HK-2 (cell line): ENCODE measurements at regions not wholly inside any gene's neighbourhood (a gene's known extent, or its start where the extent isn't known, plus 50 kb on each side); places are given as distances from the start of the nearest gene placed in this dataset.
"Not testable (repeated sequence)": the region's sequence is repeated elsewhere in the genome, so short reads cannot be mapped to it uniquely, and the experiment has no call there.

ENCODE experiments used
- DNase-seq: peaks from one replicate; pipeline ENCODE4 v3.0.0-alpha.2; 2018; ENCODE audit not compliant: unreplicated experiment

DNA sequence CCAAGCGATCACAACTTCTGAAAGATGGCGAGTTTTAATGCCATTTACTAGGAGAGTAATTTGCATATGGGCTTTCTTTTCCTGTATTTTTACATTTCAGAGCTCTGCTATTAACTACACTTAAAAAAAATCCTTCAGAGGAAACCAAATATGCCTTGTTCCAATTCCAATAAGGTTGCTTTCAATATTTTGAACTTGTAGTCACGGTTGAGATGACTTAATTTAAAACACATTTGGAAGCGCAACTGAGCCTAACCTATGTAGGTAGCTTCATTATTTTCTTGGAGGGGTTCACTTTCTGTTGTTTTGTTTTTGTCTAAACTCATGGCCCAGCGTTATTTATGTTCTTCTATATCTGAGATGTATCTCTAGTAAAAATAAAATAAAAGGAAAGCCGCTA is 93.4 kb downstream of the BLID start:
- DNase-seq: no peak

DNA sequence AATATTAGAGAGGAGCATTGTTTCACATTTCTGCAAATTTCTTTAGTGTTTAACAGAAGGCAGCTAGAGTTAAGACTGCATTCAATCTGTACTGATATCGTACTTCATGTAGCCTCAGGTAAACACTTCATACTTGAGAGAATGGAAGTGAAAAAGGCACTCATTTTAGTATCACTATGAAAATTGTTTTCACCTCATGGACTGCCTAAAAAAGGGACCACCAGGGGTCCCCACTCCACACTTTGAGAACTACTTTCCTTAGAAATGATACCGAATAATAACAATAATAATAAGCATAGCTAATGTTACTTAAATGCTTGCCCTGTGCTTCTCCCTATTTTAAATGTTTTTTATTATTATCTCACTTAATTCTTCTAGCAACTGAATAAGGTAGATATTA is 95.1 kb downstream of the BLID start:
- DNase-seq: no peak

DNA sequence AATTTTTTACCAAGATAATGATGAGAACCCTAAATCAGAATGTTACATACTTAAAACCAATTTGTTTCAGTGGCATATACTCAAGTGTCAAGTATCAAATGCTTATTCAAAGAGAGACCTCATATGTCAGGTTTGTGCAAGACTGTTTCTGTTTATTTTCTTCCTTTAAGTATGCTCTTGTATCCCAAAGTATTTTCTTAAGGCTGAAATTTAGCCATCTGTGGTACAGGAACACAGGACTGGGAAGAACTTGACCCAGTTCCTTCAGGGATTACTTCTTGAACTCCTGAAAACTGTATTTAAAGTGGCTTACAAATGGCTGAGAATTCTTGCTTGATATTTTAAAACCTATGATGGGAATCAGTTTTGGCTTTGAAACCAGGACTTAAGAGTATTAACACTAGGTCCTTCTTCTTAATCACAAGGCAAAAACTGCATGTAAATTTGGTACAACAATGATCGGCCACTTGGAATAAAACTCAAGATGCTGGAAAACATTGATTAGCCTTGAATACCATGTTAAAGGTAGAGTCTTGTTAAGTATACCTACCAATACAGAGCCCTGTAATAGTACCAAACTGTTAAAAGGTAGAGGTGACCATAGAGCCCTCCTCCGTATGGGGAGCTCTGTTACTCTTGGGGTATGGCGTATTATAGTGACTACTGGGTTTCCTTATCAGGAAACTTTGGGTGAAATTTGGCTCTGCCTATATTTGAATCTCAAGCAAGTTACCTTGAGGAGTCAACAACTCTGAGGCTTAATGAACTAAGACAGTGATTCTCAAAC is 95.9 kb downstream of the BLID start:
- DNase-seq: no peak

DNA sequence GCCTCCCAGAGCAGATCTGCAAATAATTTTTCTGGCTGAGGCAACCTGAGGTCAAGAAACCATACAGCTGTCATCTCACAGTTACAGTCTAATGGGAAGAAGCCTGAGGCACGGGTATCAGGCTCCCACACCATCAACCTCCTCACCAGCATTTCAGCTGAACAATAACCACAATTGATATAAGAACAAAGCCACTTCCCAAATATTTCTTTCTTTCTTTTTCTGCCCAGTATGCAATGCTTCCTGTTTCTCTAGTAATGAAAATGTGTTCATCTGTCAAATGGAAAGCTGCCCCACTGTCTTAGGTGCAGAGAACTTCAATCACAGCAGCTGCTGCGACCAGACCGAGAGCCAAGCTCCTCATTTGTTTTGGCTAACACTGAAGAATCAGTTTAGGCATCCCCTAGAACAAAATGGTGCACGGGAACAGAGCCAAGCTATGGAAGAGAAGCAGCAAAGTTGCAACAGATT is 108.4 kb downstream of the BLID start:
- DNase-seq: no peak

DNA sequence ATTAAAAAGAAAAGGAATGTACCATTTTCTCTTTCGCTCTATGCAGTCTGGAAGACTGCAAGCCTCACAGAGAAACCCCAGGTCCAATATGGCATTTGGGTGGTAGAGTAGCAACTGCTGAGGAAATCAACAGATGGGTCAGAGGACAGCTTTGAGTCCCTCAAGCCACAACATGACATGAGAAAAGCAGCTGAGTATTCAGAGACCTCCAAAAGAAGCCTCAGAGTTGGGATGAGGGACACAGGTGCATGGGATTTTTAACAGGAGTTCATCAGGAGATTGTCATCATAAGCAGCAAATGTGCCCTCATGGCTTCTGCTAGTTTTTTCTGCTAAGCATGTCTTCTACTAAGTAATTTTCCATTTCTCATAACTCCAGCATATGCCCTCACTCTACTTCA is 111.6 kb downstream of the BLID start:
- no peak for DNase-seq

DNA sequence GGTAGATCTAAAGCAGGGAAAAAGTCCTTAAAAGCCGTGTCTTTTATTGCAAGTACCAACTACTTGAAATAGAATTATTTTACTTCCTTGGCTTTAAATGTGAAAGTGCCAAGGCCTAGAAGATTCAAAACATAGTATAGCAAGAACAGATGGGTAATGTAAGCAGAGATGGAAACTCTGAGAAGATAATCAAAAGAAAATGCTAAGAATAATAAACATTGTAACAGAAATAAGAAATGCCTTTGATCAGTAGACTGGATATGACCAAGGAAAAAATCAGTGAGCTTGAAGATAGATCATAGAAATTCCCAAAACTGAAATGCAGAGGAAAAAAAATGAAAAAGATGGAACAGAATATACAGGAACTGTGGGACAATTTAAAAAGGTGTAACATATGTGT is 113.1 kb downstream of the BLID start:
- DNase-seq: no peak

DNA sequence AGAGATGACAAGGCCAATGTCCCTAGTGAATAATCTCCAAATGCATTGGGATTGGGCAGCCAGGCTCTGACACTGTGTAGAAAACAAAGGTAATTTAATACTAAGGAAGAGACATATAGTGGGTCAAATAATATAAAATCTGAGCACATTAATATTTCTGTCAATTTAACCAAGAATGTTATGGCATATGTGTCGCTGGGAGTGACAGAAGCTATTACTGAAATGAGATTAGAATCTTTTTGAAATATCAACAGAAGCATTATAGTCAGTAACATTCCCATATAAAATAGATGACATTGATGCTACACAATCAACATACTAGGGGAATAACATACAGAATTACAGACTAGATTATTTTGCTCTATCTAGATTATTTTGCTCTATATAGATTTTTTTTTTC is 114.0 kb downstream of the BLID start:
- DNase-seq: no peak

DNA sequence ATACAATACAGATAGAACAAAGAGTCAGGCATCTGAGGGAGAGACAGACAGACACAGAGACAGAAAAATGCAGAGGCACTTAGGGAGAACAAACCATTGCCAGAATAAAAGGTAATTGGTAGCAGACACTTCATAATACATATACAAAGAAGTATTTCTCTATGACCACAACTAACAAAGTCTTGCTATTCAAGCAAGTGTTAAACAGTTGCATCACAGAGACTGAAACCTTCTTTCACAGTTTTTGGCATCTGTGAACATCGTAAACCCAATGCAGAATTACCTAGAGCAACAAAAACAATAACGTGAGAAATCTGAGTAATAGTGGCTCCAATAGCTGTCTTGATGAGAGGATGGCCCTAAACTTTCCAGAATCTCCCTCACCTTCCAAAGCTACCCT is 116.4 kb downstream of the BLID start:
- no peak for DNase-seq

DNA sequence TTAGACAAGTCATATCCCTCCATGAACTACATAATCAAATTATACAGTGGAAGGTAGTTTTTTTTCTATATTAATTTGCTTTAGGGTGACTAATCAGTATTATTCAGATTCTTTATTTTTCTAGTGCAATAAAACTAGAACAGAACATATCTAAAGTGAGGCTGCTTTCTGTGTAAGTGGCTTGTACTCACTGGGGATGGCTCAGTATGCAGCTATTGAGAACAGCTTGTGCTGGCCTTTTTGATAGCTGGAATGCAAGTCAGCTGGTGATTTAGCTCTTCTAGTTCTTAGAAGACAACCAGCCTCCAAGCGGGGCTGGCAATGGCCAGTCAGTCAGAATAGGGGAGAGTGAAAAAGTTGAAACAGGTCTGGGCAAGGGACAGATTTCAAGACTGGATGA is 119.4 kb downstream of the BLID start:
- DNase-seq: no peak

DNA sequence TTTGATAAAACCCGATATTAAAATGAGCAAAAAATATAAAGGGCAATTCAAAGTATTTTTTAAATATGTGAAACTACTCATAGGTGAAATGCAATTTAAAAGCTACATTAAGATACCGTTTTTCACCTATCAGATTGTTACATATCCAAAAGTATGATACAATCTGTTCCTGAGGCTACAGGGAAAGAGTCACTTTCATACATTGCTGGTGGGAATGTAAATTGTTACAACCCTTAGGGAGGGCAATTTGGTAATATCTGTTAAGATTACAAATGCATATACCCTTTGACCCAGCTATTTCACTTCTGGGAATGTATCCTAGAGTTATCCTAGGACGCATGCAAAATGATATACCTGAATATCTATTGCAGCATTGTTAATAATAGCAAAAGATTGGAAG is 132.1 kb downstream of the BLID start:
- DNase-seq: no peak

DNA sequence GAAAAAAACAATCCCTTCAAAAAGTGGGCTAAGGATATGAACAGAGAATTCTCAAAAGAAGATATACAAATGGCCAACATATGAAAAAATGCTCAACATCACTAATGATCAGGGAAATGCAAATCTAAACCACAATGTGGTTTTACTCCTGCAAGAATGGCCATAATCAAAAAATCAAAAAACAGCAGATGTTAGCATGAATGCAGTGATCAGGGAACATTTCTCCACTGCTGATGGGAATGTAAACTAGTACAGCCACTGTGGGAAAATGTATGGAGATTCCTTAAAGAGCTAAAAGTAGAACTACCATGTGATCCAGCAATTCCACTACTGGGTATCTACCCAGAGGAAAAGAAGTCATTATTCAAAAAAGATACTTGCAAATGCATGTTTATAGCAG is 138.1 kb downstream of the BLID start:
- DNase-seq: not testable (repeated sequence)

DNA sequence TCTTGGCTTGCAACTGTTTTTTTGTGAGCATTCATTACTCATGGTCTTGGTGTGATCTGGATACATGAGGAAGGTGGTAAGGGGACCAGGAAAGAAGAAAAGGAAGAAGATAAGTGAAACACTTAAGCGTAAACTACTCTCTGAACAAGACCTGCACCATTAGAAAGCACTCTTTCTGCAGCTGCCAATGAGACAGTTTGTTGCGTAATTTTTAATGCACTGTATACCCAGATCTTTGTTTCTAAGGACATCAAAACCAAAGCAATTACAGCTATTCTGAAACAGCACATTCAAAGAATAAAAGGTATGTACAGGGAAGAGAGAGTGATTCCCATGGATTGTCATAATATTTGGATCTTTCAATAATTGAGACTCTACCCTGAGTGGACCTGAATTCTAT is 147.4 kb downstream of the BLID start:
- no peak for DNase-seq

DNA sequence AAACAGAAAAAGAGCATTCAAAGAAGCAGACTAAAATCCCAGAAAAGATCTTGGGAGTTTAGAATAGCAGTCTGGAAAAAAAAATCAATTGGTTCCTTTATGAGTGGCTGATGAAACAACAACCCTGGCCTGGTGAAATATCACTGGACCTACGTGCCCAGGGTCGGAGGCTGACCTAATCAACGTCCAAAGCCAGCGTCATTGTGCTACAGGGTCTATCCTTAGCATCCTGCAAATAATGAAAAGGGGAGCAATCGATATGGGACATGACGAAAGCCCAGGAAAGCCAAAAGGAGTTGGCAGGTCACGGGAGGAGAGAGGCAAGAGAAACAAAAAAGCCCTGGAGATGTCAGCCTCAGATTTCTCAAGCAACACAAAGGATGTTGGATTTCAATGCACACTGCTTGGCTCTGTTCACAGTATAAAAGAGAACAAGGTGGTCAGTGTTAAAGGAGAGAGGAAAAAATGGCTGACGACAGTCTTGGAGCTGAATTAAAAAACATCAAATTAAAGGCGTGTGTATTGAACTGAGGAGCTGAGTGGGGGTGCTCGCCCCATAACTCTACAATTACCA is 148.8 kb downstream of the BLID start:
- DNase-seq: no peak

DNA sequence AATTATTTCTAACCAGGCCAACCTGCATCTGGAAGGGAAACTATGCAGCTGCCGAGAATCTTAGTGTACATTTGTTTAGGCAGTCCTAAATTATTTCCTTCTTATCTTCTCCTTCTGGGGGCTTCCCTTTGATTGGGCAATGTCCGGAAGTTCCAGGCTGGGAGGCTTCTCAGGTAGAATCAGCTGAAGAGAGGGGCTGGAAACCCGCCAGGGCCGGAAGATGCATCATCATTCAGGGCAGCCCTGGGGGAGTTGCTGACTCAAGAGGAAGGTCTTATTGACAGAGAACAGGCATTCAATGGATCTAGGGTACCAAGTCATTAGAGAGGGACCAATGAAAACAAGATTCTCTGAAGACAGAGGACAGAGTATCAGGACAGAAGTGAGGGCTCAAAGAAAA is 150.7 kb downstream of the BLID start:
- no peak for DNase-seq

DNA sequence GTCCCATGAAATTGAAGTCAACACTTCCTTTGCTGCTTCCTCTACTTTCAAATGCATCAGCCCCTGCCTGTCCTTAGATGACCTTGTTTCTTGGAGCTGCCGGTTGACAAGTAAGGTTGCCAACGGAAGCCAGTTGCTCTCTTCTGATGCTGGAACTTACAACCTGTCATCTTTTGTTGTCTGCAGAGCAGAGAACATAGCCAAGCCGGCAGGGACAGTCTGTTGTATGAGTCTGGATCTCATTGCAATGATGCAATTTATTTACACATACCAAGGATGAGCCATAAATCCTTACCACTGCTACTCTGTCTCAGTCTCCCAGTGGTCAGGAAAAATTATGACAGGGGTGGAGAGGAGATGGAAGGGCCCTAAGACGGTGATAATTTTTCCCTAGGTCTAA is 151.4 kb downstream of the BLID start:
- DNase-seq: no peak

DNA sequence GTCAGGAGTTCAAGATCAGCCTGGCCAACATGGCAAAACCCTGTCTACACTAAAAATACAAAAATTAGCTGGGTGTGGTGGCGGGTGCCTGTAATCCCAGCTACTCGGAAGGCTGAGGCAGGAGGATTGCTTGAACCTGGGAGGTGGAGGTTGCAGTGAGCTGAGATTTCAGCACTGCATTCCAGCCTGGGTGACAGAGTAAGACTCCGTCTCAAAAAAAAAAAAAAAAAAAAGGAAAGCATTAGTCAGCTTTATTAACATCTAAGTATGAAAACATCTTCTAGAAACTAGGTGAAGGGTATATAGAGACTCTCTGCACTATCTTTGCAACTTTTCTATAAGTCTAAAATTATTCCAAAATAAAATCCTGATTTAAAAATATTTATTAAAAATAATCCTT is 152.2 kb downstream of the BLID start:
- DNase-seq: not testable (repeated sequence)

DNA sequence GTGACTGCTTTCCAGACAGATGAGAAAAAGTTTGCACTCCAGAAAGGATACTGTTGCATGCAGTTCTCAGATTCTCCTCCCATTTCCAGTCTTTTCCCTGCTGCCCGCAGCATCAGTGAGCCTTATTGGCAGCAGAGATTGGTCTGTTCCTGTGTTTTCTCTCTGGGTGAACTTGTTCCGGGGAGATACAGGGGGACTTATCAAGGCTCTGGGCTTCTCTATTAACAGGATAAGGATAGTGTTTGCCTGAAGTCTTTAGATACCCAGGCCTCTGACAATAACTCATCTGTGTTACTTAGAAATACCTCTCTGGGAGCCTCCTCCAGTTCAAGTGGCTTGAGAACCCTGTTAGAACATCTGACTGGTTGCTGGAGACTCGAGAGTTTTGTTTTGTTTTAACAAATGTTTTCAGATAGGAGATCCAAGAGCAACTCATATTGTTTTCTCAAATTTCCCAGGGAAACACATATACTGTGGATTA is 154.7 kb downstream of the BLID start:
- no peak for DNase-seq

DNA sequence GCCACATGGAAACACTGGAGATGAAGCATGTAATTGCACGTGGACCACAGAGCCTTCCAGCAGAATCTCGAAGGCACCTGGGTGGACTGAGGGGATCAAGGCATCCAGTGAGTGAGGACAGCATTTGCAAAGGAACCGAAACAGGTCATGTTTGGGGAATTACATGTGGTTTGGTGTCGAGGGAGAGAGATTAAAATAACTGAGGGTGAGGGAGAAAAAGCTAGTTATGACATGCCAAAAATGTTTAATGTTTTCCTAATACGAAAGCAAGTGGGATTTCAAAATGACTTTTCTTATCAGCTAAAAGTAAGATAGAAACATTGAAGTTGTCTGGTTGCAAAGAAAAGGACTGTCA is 157.1 kb downstream of the BLID start:
- DNase-seq: no peak

DNA sequence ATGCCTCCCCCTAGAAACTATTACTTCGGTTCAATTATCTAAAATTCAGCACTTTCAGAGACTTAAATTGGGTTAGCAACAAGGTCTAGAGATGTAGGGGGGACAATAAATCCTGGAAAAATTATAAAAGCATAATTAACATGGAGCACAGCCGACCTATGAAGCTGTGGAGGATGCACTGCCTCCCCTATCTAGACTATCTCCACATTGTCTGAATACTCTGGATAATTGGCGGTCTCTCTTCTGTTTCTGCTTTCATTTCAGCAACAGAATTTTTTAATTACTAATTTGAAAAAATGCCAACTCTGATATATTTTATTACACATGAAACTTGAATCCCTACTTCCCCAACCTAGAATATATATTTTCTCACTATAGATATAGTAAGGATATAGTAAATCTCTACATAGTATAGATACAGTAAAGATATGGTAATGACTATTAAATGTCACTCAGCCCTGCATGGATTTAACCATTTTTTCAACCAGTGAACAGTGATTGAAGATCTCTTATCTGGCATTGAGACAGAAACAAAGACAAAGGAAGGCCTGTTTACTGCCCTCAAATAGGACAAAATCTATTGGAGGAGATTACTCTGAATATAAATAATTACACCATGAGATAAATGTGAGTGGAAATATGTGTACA is 157.6 kb downstream of the BLID start:
- DNase-seq: no peak

DNA sequence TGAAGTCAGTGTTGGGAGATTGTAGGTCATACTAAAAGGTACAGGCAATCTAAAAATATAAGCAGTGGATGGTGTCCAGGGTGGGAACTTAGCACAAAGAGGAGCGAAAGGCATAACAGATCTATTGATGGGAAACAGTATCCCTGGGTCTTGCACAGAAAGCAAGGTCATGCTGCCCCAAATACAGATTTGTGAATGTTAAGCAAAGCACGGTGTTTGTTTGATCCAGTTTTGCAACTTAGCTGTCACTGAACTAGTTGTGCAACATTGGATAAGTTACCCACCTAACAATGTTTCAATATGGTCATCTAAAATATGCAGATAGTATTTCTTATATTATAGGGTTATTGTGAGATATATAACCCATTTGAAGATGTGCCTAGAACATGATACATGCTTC is 162.9 kb downstream of the BLID start:
- DNase-seq: no peak

DNA sequence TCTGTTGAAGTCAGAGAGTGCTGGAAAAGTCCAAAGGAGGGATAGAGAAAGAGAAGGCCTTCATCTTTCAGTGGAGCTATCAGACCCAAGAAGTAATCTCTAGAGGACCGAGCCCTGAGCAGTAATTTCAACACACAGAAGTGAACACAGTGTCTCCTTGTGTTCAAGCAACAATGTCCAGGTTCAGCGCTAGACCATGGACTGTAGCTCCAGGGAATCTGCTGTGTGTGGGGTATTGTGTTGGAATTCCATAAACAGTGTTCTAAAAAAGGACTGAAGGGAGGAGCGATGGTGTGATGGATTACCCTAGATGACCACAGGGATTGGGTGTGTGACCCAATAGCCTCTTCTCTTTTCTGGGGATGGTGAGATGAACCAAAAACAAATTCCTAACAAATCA is 165.9 kb downstream of the BLID start:
- no peak for DNase-seq

DNA sequence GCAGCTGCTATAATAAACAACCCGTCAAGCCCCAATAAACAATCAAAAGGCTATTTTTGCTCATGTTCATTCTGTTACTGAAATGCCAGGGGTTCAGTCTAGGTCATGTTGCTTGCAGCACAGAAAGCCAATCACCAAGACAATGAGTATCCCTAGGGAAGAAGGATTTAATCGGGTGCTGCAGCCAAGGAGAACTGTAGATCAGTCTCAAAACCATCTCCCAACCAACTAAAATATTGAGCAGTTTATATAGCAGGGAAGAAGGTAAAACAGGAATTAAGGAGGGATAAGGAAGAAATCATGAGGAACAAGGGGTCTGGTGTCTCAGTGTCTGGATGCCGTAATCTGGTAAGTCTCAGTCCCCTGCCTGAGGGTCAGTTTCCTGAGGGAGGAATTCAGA is 169.5 kb downstream of the BLID start:
- DNase-seq: no peak

DNA sequence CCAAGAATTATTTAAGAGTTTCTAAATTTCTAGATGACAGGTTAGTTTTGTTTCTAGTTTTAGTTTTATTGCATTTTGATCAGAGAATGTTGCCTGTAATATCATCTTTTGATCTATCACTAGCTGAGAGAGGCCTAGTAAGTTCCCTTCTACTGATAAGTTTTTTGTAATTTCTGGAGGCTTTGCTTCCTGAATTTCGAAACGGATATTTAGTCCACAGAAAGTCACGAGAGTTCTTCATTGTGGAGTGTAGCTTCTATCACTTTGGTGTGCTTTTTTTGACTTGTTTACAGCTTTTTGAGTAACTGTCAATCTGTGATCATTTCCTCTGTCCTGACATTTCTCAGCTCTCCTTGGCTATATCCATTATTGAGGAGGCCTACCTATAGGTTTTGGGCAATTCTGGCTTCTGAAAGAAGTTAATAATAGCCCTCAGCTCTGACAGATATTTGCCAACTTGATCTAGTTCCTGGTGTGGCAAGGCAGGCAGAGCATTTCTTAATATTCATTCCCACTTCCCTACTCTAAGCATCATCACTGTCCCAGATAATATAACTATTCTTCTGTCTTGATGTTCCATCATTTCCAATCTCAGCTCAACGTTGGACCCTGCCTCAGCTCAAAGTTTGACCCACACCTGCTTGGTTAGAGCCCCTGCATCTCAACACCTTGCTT is 171.3 kb downstream of the BLID start:
- no peak for DNase-seq
